DND-41 (cell line): ENCODE measurements at regions not wholly inside any gene's neighbourhood (a gene's known extent, or its start where the extent isn't known, plus 50 kb on each side); places are given as distances from the start of the nearest gene placed in this dataset.

Experiments
- CTCF ChIP-seq: IDR thresholded peaks from 2 replicates; pipeline ENCODE4 v1.5.1; 2012; ENCODE audit warnings: borderline replicate concordance, low read length, moderate library complexity, mild to moderate bottlenecking; ENCODE audit not compliant: poor library complexity, severe bottlenecking; ENCODE audit errors: extremely low read depth
- EZH2 ChIP-seq: IDR thresholded peaks from 3 replicates; pipeline ENCODE4 v1.6.1; 2012; ENCODE audit warnings: borderline replicate concordance, low read depth, mild to moderate bottlenecking, moderate library complexity, low read length, inconsistent platforms; ENCODE audit not compliant: severe bottlenecking

GRCh38 chr5:40334242-40334635 is 345.5 kb upstream of the PTGER4 start:
- TF ChIP-seq CTCF (no peak), EZH2 (no peak)
